Fibroblast of skin of abdomen (primary cell): ENCODE measurements at regions not wholly inside any gene's neighbourhood (a gene's known extent, or its start where the extent isn't known, plus 50 kb on each side); places are given as distances from the start of the nearest gene placed in this dataset.

Source experiments
- DNase-seq: peaks from one replicate; pipeline ENCODE4 v3.0.0-alpha.2; 2013

DNA sequence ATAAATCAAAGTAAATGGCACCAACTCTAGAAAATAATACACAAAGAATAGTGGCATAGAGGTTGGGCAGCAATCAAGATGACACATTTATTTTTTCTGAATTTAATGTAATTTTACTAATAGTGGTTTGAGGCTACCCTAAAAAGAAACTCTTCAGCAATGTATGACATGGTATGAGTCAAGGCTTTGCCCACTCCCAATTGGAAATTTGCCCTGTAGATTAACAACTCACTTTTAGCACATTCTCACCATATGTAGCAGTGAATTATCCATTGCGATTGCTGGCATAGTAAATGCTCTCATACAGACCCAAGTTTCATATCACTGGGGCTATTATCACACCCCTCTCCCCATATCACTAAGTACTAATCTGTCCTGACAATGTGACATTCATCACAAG is 832.1 kb upstream of the ZNF608 start:
- peak; percentile 36 for DNase-seq

- no peak for DNase-seq
These were observed 832.7 kb upstream of the ZNF608 start for GRCh38 chr5:125579182-125579581.

DNA sequence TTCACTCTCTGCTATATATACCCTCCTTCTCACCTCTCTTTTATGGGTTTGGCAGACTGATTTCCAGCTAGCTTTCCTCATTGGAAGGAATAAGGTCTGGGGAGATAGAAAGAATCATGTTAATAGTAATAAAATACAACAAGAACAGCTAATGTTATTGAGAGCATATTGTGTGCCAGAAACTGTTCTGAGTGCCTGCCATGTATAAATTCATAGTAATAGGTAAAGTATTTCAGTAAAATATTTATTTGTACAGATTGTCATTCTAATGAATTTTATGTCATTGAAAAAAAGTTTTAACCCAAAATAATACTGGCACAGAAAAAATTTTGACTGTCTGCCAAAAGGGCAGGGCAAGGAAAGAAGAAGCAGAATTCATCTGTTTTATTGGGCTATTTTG is 834.9 kb upstream of the ZNF608 start:
- DNase-seq: no peak

DNA sequence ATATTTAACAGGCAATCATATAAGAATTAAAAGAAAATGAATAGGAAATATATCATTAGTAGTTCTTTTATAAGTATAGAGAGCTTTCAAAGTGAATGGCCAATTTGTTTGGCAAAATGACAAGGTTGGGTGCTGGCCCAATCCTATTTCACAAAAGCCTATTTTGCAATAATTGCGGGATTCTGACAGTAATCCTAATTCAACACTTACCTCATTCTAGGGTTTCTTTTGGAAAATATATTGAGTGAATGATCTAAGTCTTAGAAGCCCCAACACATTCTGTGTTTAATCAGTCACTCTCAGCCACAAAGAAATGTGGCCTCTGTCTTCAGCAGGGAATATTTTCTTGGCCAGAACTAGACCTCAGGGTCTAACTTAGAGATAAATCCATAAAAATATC is 835.9 kb upstream of the ZNF608 start:
- DNase-seq: peak; percentile 63

- DNase-seq: peak; percentile 52
These were observed 837.1 kb upstream of the ZNF608 start for GRCh38 chr5:125583321-125584139.

- DNase-seq: no peak
These were observed 837.7 kb upstream of the ZNF608 start for GRCh38 chr5:125584140-125584520.

- no peak for DNase-seq
These were observed 835.6 kb upstream of the GRAMD2B start for GRCh38 chr5:125587631-125588030.

- DNase-seq: no peak
These were observed 830.4 kb upstream of the GRAMD2B start for GRCh38 chr5:125592856-125593255.

DNA sequence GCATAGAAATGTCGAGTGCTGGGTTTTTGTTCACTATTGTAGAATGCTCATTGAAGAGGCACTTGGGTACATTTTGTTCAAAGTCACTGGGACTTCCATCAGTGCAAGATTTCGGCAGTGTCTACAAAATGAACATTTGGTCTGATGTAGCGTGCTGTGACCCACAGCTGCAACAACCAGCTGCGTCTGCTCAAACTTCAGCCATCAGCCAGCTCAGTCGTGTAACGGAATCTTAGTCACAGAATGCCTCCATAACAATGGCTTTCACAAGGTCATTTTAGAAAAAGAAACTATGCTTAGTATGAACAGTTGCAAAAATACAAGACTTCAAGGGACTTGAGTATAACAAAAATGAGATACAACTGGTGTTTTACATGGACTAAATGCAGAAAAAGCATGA is 828.1 kb upstream of the GRAMD2B start:
- peak; percentile 33 for DNase-seq

- no peak for DNase-seq
These were observed 827.4 kb upstream of the GRAMD2B start for GRCh38 chr5:125595845-125596244.

- DNase-seq: peak; percentile 75
These were observed 825.9 kb upstream of the GRAMD2B start for GRCh38 chr5:125597338-125597737.

- DNase-seq: no peak
These were observed 822.6 kb upstream of the GRAMD2B start for GRCh38 chr5:125600559-125600958.

GRCh38 chr5:125602184-125602583 is 821.0 kb upstream of the GRAMD2B start:
- no peak for DNase-seq

GRCh38 chr5:125603321-125603720 is 819.9 kb upstream of the GRAMD2B start:
- no peak for DNase-seq

DNA sequence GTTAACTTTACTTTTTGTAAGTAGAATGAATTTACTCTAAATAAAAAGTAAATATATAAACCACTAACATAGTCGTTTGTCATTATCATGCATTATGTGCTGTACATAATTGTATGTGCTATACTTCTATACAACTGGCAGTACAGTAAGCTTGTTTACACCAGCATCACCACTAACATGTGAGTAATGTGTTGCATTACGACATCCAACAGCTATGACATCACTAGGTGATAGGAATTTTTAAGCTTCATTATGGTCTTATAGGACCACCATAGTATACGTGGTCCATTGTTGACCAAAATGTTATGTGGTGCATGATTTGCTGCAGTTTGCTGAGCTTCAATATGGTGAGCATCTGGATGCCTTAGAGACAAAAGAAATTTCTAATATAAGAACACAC is 819.1 kb upstream of the GRAMD2B start:
- DNase-seq: no peak

DNA sequence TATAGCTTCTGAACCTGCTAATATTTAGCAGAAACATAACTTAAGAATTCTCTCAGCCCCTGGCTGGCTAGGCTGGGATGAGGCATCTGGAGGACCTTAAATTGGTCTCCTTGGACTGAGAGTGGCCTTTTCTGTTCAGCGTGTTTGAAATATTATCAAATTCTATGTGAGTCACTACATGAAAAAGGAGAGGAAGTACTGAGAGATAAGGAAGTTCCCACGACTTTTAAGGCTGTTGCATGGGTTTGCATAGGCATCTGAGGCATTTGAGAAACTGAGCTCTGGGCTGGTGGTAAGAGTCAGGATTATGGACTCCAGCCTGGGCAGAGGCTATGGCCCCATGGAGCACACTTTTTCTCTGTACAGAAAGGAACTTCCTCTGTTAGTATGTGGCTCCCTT is 816.2 kb upstream of the GRAMD2B start:
- no peak for DNase-seq

GRCh38 chr5:125609011-125609410 is 814.2 kb upstream of the GRAMD2B start:
- DNase-seq: no peak

DNA sequence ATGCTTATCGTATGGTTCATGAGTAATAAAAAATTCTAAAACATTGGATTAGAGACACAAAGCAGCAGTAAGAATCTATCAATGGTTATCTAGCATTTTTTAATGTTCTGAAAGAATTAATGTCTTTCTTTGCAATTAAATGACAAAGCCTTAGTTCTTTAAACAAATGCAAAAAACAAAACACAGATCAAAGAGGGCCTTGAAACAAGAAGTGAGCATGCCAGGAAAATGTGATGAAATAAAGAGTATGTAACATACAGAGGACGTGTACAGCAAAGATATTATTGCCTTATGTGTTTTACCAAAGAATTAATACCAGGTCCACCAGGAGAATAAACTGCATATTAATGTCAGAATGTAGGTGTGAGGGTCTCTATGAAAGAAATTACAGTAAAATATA is 812.3 kb upstream of the GRAMD2B start:
- no peak for DNase-seq

DNA sequence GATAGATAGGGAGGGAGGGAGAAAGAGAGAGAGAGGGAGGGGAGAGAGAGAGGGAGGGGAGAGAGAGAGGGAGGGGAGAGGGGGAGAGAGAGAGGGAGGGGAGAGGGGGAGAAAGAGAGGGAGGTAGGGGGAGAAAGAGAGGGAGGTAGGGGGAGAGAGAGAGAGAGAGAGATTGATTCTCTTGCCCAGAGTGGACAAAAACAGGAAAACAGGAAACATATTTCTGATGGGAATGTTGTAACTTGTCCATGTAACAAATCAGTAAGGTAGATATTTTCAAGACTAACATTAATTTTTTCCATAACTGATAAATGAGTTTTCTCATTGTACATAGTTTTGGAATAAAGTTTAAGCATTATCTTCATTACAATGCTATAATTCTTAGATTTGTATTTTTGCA is 811.7 kb upstream of the GRAMD2B start:
- no peak for DNase-seq

GRCh38 chr5:125612181-125612721 is 811.0 kb upstream of the GRAMD2B start:
- peak; percentile 34 for DNase-seq

GRCh38 chr5:125612776-125613175 is 810.4 kb upstream of the GRAMD2B start:
- no peak for DNase-seq

GRCh38 chr5:125630237-125630636 is 793.0 kb upstream of the GRAMD2B start:
- no peak for DNase-seq

GRCh38 chr5:125633523-125633922 is 789.7 kb upstream of the GRAMD2B start:
- DNase-seq: no peak

GRCh38 chr5:125634216-125634835 is 788.9 kb upstream of the GRAMD2B start:
- DNase-seq: no peak
